Esophagus muscularis mucosa (tissue), 4 donors: ENCODE measurements at regions not wholly inside any gene's neighbourhood (a gene's known extent, or its start where the extent isn't known, plus 50 kb on each side); places are given as distances from the start of the nearest gene placed in this dataset.

ENCODE experiments used
- DNase-seq: peaks from one replicate; pipeline ENCODE4 v3.0.0-alpha.2; 2017; ENCODE audit errors: extremely low spot score
- H3K27ac ChIP-seq, 4 donors: fragments of 200-600 bp; sonication (generic); replicated peaks in 1 of 4; 1 replicate in 3 of 4; 2 replicates in 1 of 4; pipeline ENCODE4 v1.5.1; 2016 to 2019; ENCODE audit warnings: mild to moderate bottlenecking in 1 of 4
- H3K27me3 ChIP-seq, 4 donors: fragments of 200-600 bp; sonication (generic); one replicate each; pipeline versions ENCODE4 v1.5.1 to v1.6.0; 2016 to 2019
- H3K36me3 ChIP-seq, 4 donors: fragments of 200-600 bp; sonication (generic); one replicate each; pipeline ENCODE4 v1.5.1; 2016 to 2019
- H3K4me1 ChIP-seq, 4 donors: fragments of 200-600 bp; sonication (generic); one replicate each; pipeline ENCODE4 v1.5.1; 2016 to 2019
- H3K4me3 ChIP-seq, 4 donors: fragments of 200-600 bp; sonication (generic); 1 replicate in 2 of 4; 2 replicates in 2 of 4; pipeline ENCODE4 v1.5.1; 2016 to 2019; ENCODE audit warnings: mild to moderate bottlenecking in 4 of 4, moderate library complexity in 1 of 4
- H3K9me3 ChIP-seq, 4 donors: fragments of 200-600 bp; sonication (generic); 1 replicate in 3 of 4; 2 replicates in 1 of 4; pipeline ENCODE4 v1.5.1; 2016 to 2019
- CTCF ChIP-seq, 3 experiments: fragments of 200-600 bp in 2 of 3; fragments of 450-650 bp in 1 of 3; sonication (generic) in 2 of 3; IDR thresholded peaks; one replicate each; pipeline ENCODE4 v1.5.1; 2017 to 2019; ENCODE audit warnings: antibody characterized with exemption in 3 of 3, mild to moderate bottlenecking in 2 of 3, moderate library complexity in 1 of 3
- EP300 ChIP-seq: sonication (generic); formaldehyde crosslinking; IDR thresholded peaks from one replicate; pipeline ENCODE4 v1.6.1; 2017; ENCODE audit warnings: antibody characterized with exemption
- POLR2A ChIP-seq: fragments of 450-650 bp; IDR thresholded peaks from one replicate; pipeline ENCODE4 v1.6.1; 2017; ENCODE audit warnings: antibody characterized with exemption, moderate library complexity, mild to moderate bottlenecking, low read depth
- POLR2AphosphoS5 ChIP-seq, 2 donors: sonication (generic); formaldehyde crosslinking; IDR thresholded peaks; one replicate each; pipeline ENCODE4 v1.6.1; 2017; ENCODE audit warnings: antibody characterized with exemption in 2 of 2
- WGBS: methylation state at CpG from one replicate; pipeline ENCODE4 v1.1.5; 2018; 5-methylcytosine and 5-hydroxymethylcytosine counted together
- intact Hi-C: fragments of 100-400 bp; cut with DNase I; formaldehyde crosslinking; loops from one replicate; pipeline ENCODE4 v1.15.1; 2023

- Histone ChIP-seq H3K27ac (no peak overlapping the region), H3K36me3 (no peaks in the 10 kb centered on the region), H3K4me3 (no peak overlapping the region), H3K4me1 (peaks cover 0 to 4% (median 0%) of the 10 kb centered on the region in 4 donors), H3K9me3 (no peaks in the 10 kb centered on the region), H3K27me3 (no peaks in the 10 kb centered on the region)
- peak; percentile 53 for DNase-seq
- no peak for TF ChIP-seq CTCF (IDR thresholded peaks at IDR 0.05)
- TF ChIP-seq POLR2AphosphoS5 (IDR thresholded peaks at IDR 0.05) = no peak
- TF ChIP-seq EP300 = no peak
- TF ChIP-seq POLR2A = no peak
- intact Hi-C loops = no loop called here
- 83% methylated on average over 7 of the region's 7 CpGs for WGBS
Measured at GRCh38 chr5:159645179-159645846, 271.0 kb upstream of the ADRA1B start.

GRCh38 chr5:159650803-159651202 is 265.5 kb upstream of the ADRA1B start:
- intact Hi-C loops = no loop called here

GRCh38 chr5:159655757-159656409 is 260.4 kb upstream of the ADRA1B start:
- WGBS = 71% methylated on average over 3 of the region's 3 CpGs
- Histone ChIP-seq H3K4me3 (no peak overlapping the region), H3K4me1 (no peaks in the 10 kb centered on the region), H3K27me3 (no peaks in the 10 kb centered on the region), H3K27ac (no peak overlapping the region), H3K9me3 (no peaks in the 10 kb centered on the region), H3K36me3 (no peaks in the 10 kb centered on the region)
- intact Hi-C loops = no loop called here
- DNase-seq = no peak
- TF ChIP-seq EP300 (no peak), POLR2AphosphoS5 (IDR thresholded peaks at IDR 0.05) (no peak), POLR2A (no peak), CTCF (IDR thresholded peaks at IDR 0.05) (no peak)

More at GRCh38 chr5:159650803-159651202, 265.5 kb upstream of the ADRA1B start:
- Histone ChIP-seq H3K27ac (no peak overlapping the region), H3K9me3 (no peaks in the 10 kb centered on the region), H3K4me3 (no peak overlapping the region), H3K4me1 (no peaks in the 10 kb centered on the region), H3K27me3 (no peaks in the 10 kb centered on the region), H3K36me3 (no peaks in the 10 kb centered on the region)
- DNase-seq = peak; percentile 24
- no peak for TF ChIP-seq POLR2AphosphoS5 (IDR thresholded peaks at IDR 0.05)
- no peak for TF ChIP-seq POLR2A
- TF ChIP-seq CTCF (IDR thresholded peaks at IDR 0.05) = no peak
- TF ChIP-seq EP300 = no peak
- WGBS = 71% methylated on average over 2 of the region's 2 CpGs

- no peak for DNase-seq
- no peak for TF ChIP-seq POLR2A
- TF ChIP-seq POLR2AphosphoS5 (IDR thresholded peaks at IDR 0.05) = no peak
- no peak for TF ChIP-seq EP300
- H3K36me3 ChIP-seq = no peaks in the 10 kb centered on the region
- H3K4me3 ChIP-seq = no peak overlapping the region
- H3K4me1 ChIP-seq = no peaks in the 10 kb centered on the region
- no peaks in the 10 kb centered on the region for H3K27me3 ChIP-seq
- no peaks in the 10 kb centered on the region for H3K9me3 ChIP-seq
- H3K27ac ChIP-seq = no peak overlapping the region
- intact Hi-C loops = no loop called here
- 84% methylated on average over 4 of the region's 4 CpGs for WGBS
Measured at GRCh38 chr5:159657298-159657697, 259.0 kb upstream of the ADRA1B start.

- no peaks in the 10 kb centered on the region for H3K9me3 ChIP-seq
- WGBS = 62% methylated on average over 5 of the region's 6 CpGs
- intact Hi-C loops = no loop called here
- no peaks in the 10 kb centered on the region for H3K4me1 ChIP-seq
- H3K4me3 ChIP-seq = no peak overlapping the region
- no peak for DNase-seq
- no peak overlapping the region for H3K27ac ChIP-seq
- TF ChIP-seq POLR2AphosphoS5 (IDR thresholded peaks at IDR 0.05) (no peak), POLR2A (no peak), EP300 (no peak), CTCF (IDR thresholded peaks at IDR 0.05) (no peak)
- H3K36me3 ChIP-seq = no peaks in the 10 kb centered on the region
- H3K27me3 ChIP-seq = no peaks in the 10 kb centered on the region
Measured at GRCh38 chr5:159657771-159658170, 258.5 kb upstream of the ADRA1B start.
